GM18951 (cell line): ENCODE measurements at regions not wholly inside any gene's neighbourhood (a gene's known extent, or its start where the extent isn't known, plus 50 kb on each side); places are given as distances from the start of the nearest gene placed in this dataset.
"Not testable (repeated sequence)": the region's sequence is repeated elsewhere in the genome, so short reads cannot be mapped to it uniquely, and the experiment has no call there.

Source experiments
- POLR2A ChIP-seq: IDR thresholded peaks from 4 replicates; pipeline ENCODE4 v1.6.1; 2011; ENCODE audit warnings: mild to moderate bottlenecking; ENCODE audit not compliant: insufficient read length, insufficient read depth; ENCODE audit errors: extremely low read depth
- in situ Hi-C: fragments of 300-500 bp; cut with MboI; formaldehyde crosslinking; loops from one replicate; pipeline ENCODE4 v1.12.0; 2022; ENCODE audit warnings: low sequenced_read_pairs, mixed read lengths, inconsistent platforms; ENCODE audit not compliant: unreplicated experiment

DNA sequence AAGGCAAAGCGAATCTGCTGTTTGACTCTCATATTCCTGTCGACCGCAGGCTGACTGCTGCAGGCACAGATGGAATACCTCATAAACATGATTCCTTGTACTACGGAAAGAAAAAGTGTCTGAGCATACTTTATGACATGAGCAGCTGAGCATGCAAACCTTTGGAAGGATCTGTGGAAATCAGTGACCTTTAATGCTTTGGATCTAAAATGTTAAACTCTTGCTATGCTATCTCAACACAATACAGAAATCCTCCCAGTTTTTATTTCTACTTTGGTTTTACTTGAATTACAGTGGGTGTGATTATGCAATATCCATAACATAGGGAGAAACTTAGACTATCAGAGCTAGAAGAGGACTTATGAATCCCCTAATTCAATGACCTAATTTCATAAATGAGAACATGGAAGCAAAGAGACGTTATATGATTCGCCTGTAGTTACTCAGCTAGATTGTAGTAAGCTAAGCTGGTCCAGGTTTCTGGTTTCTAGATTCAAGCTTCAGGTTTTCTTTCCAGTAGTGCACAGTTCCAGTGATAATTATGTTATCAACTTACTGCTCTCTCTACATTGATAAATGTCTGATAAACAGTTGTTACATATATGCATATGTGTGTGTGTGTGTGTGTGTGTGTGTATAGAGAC lies 127.6 kb upstream of the GBE1 start:
- no peak for TF ChIP-seq POLR2A
- in situ Hi-C loops: no loop called here

DNA sequence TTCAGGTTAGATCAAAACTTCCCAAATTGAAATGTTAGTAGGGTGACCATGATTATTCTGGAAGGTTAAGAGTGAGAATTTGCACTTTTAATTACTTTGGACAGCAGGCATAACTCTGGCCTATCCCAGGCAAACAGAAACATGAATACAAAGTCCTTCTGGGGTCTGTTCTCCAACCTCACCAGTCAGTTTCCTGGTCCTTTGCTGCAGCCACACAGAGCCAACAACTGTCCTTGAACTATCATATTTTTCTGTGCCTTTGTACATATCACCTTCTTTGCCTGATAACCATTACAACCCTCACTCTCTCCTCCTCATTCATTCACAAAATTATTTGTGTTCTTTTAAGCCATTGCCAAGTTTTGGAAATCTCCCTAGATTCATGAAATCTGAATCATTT lies 126.0 kb upstream of the GBE1 start:
- TF ChIP-seq POLR2A: no peak
- in situ Hi-C loops: no loop called here

GRCh38 chr3:81886081-81886480 lies 124.6 kb upstream of the GBE1 start:
- in situ Hi-C loops: no loop called here
- TF ChIP-seq POLR2A: no peak

GRCh38 chr3:81884791-81885190 lies 123.3 kb upstream of the GBE1 start:
- in situ Hi-C loops: no loop called here

GRCh38 chr3:81876826-81877225 lies 115.4 kb upstream of the GBE1 start:
- in situ Hi-C loops: no loop called here
- TF ChIP-seq POLR2A: no peak

More at GRCh38 chr3:81884791-81885190, 123.3 kb upstream of the GBE1 start:
- no peak for TF ChIP-seq POLR2A

GRCh38 chr3:81874738-81875137 lies 113.3 kb upstream of the GBE1 start:
- TF ChIP-seq POLR2A: no peak
- in situ Hi-C loops: no loop called here

DNA sequence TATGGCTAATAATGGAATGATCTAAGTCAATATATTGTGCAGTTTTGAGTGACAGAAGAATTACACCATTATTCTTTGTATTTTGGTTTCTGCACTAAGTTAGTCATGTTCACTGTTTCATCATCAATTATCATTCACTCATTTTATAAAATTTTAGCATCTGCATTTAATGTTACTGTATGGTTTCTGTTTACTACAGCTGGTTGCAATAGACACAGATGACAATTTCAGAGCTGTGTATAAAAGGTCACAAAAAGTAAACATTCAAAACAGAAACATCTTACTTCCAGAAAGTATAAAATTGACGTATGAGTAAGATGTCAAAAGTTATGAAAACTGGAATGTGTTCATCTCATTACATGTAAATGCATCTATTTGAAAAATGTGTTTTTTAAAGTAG lies 111.1 kb upstream of the GBE1 start:
- TF ChIP-seq POLR2A: no peak
- in situ Hi-C loops: no loop called here

GRCh38 chr3:81871358-81872155 lies 110.1 kb upstream of the GBE1 start:
- TF ChIP-seq POLR2A: no peak
- in situ Hi-C loops: no loop called here

- in situ Hi-C loops: no loop called here
- TF ChIP-seq POLR2A: no peak
These were observed 107.9 kb upstream of the GBE1 start for GRCh38 chr3:81869382-81869781.

GRCh38 chr3:81868597-81868996 lies 107.2 kb upstream of the GBE1 start:
- in situ Hi-C loops: no loop called here
- TF ChIP-seq POLR2A: no peak

DNA sequence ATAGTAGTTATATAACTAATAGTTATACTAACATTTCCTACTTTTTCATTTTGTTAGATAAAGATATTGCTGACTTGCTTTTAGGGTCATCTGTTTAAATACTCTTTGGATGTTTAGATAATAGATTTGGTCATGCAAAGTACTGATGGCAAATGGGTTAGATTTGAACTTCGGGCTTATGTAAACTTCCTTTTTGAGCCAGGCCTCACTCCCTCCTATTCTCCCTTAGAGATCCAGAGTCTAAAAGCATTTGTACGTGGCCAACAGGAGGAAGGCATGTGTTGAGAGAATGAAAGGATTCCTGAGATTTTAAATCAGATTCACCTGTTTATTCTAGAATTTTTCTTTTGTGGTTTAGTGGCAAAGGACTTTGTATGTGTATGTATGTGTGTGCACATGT lies 106.4 kb upstream of the GBE1 start:
- TF ChIP-seq POLR2A: no peak

DNA sequence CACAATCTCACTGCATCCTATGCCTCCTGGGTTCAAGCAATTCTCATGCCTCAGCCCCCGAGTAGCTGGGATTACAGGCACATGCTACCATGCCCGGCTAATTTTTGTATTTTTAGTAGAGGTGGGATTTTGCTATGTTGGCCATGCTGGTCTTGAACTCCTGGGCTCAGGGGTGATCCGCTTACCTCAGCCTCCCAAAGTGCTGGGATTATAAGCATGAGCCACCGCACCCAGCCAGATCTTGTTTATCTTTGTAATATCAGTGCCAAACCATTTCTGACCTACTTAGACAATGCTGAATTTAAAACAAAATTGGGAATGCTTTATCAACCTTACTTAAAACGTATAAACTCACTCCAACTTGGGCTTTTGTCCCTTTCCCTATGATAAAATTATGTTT lies 103.7 kb upstream of the GBE1 start:
- in situ Hi-C loops: not testable (repeated sequence)

More for the DNA sequence above, 106.4 kb upstream of the GBE1 start:
- in situ Hi-C loops: no loop called here

DNA sequence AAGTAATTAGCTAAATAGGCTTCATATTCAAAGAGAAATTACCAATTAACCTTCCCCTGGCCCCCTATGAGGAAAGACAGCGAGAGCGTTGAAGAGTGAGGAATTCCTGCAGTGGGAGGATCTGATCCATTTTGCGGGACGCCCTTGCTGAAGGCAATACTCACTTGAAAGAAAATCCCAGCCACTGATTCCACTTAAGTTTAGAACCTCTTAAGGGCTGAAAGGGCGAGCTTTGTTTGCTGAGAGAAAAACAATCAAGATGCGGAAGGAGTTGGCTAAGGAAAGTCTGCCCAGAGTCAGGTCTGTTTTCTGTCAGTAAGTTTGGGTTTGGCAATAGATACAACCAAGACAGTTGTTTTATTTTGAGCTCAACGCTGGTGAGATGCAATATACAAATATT lies 102.8 kb upstream of the GBE1 start:
- no peak for TF ChIP-seq POLR2A
- in situ Hi-C loops: no loop called here

DNA sequence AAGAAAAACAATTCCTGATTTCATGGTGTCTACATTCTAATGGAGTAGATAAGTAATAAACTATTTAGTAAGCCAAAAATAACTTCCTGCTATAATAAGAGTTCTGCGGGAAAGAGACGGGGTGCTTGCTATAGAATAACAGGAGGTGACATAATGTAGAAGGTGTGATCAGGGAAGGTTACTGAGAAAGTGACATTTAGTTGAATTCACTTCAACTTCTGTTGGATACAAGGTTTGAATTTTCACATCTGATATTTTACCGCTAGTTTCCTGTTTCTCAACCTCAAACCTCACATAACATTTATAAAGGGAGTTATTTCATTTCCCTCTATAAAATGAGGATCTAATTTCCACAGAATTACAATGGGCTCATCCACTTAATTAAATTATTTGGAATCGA lies 102.3 kb upstream of the GBE1 start:
- TF ChIP-seq POLR2A: no peak
- in situ Hi-C loops: no loop called here
